RWPE2 (cell line): ENCODE measurements at regions not wholly inside any gene's neighbourhood (a gene's known extent, or its start where the extent isn't known, plus 50 kb on each side); places are given as distances from the start of the nearest gene placed in this dataset.

Experiments used
- ATAC-seq: fragments of 200-7000 bp; cut with Tn5 transposase; 3 replicates; pipeline ENCODE4 v1.9.1; 2021; ENCODE audit warnings: low read depth
- DNase-seq: peaks from one replicate; pipeline ENCODE4 v3.0.0-alpha.2; 2020; ENCODE audit warnings: low spot score
- H3K27ac ChIP-seq: fragments of 450-650 bp; 2 replicates; pipeline ENCODE4 v1.5.1; 2017; ENCODE audit warnings: mild to moderate bottlenecking; ENCODE audit not compliant: poor library complexity, severe bottlenecking
- H3K27me3 ChIP-seq: fragments of 250-450 bp; sonication (Bioruptor Pico); 2 replicates; pipeline ENCODE4 v1.5.1; 2021; ENCODE audit warnings: mild to moderate bottlenecking, moderate library complexity; ENCODE audit not compliant: insufficient read depth, poor library complexity, severe bottlenecking
- H3K36me3 ChIP-seq: fragments of 250-450 bp; sonication (Bioruptor Pico); 2 replicates; pipeline ENCODE4 v1.5.1; 2020; ENCODE audit warnings: low read depth, mild to moderate bottlenecking, moderate library complexity
- H3K4me1 ChIP-seq: fragments of 250-450 bp; sonication (Bioruptor Pico); 2 replicates; pipeline ENCODE4 v1.5.1; 2021; ENCODE audit warnings: mild to moderate bottlenecking, moderate library complexity; ENCODE audit not compliant: insufficient read depth, poor library complexity, severe bottlenecking
- H3K4me3 ChIP-seq: fragments of 250-450 bp; sonication (Bioruptor Pico); 2 replicates; pipeline ENCODE4 v1.5.1; 2021; ENCODE audit warnings: mild to moderate bottlenecking, moderate library complexity; ENCODE audit not compliant: severe bottlenecking
- H3K9me3 ChIP-seq: fragments of 250-450 bp; sonication (Bioruptor Pico); 2 replicates; pipeline ENCODE4 v1.5.1; 2021; ENCODE audit warnings: mild to moderate bottlenecking, moderate library complexity; ENCODE audit not compliant: severe bottlenecking
- TF ChIP-seq, protein P1 (sequence below): fragments of 450-650 bp; IDR thresholded peaks from one replicate; pipeline ENCODE4 v1.5.1; 2017; ENCODE audit warnings: mild to moderate bottlenecking, moderate library complexity; ENCODE audit not compliant: poor library complexity, severe bottlenecking

DNA sequence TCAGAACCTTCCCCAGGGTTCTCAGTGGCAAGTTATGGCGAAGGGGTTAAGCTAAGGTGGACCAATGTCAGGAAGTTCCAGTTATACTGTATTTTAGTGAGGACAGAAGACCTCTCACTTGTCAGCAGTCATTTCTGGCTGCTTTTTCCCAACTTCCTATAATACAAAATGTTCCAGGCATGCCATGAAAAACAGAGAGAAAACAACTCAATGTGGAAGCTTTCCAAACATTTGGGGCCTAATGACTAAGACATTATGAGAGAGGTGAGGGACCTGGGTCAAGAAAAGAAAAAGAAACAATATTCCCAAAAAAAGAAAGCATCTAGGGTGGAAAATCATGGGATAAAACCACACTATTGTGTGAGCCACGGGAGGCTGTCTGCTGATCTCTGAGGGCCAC is 99.9 kb upstream of the MAP3K4 start:
- Histone ChIP-seq H3K4me1 (no peaks in the 10 kb centered on the region), H3K27me3 (no peaks in the 10 kb centered on the region), H3K4me3 (no peak overlapping the region), H3K9me3 (no peaks in the 10 kb centered on the region), H3K36me3 (no peaks in the 10 kb centered on the region), H3K27ac (no peak overlapping the region)
- no peak for DNase-seq
- ATAC-seq = no peak
- TF ChIP-seq, protein P1, sequence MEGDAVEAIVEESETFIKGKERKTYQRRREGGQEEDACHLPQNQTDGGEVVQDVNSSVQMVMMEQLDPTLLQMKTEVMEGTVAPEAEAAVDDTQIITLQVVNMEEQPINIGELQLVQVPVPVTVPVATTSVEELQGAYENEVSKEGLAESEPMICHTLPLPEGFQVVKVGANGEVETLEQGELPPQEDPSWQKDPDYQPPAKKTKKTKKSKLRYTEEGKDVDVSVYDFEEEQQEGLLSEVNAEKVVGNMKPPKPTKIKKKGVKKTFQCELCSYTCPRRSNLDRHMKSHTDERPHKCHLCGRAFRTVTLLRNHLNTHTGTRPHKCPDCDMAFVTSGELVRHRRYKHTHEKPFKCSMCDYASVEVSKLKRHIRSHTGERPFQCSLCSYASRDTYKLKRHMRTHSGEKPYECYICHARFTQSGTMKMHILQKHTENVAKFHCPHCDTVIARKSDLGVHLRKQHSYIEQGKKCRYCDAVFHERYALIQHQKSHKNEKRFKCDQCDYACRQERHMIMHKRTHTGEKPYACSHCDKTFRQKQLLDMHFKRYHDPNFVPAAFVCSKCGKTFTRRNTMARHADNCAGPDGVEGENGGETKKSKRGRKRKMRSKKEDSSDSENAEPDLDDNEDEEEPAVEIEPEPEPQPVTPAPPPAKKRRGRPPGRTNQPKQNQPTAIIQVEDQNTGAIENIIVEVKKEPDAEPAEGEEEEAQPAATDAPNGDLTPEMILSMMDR = no peak

DNA sequence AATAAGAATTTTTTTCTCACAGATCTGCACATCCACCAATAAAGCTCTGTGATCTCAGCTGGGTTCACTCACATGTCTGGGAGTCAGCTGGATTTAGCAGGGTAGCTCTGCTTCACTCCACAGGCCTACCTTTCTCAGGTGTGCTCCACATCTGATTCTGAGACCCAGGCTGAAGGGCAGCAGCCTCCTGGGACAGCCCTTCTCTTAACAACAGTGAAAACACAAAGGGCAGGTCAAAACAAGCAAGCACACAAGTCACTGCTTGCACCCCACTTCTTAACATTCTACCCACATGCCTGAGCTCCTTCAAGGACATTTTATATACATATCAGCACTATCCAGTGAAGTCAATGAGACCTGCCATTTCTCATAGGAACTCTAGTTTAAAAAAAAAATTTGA is 96.0 kb upstream of the MAP3K4 start:
- TF ChIP-seq, protein P1 = no peak
- H3K36me3 ChIP-seq = no peaks in the 10 kb centered on the region
- no peak overlapping the region for H3K27ac ChIP-seq
- DNase-seq (no peak), ATAC-seq (peak; percentile 38; the same call in 1 of the 3 replicates)
- no peak overlapping the region for H3K4me3 ChIP-seq
- H3K4me1 ChIP-seq = no peaks in the 10 kb centered on the region
- no peaks in the 10 kb centered on the region for H3K27me3 ChIP-seq
- H3K9me3 ChIP-seq = no peaks in the 10 kb centered on the region

- ATAC-seq = no peak
Measured at GRCh38 chr6:160899671-160900430, 91.7 kb upstream of the MAP3K4 start.

GRCh38 chr6:160911949-160912348 is 79.6 kb upstream of the MAP3K4 start:
- TF ChIP-seq, protein P1 = no peak
- Histone ChIP-seq H3K4me3 (no peak overlapping the region), H3K9me3 (no peaks in the 10 kb centered on the region), H3K36me3 (no peaks in the 10 kb centered on the region), H3K27me3 (no peaks in the 10 kb centered on the region), H3K27ac (no peak overlapping the region), H3K4me1 (no peaks in the 10 kb centered on the region)
- no peak for DNase-seq
- ATAC-seq = no peak

More at GRCh38 chr6:160899671-160900430, 91.7 kb upstream of the MAP3K4 start:
- TF ChIP-seq, protein P1 = no peak
- H3K9me3 ChIP-seq = no peaks in the 10 kb centered on the region
- no peaks in the 10 kb centered on the region for H3K27me3 ChIP-seq
- no peak overlapping the region for H3K27ac ChIP-seq
- no peaks in the 10 kb centered on the region for H3K36me3 ChIP-seq
- no peak for DNase-seq
- no peak overlapping the region for H3K4me3 ChIP-seq
- no peaks in the 10 kb centered on the region for H3K4me1 ChIP-seq

DNA sequence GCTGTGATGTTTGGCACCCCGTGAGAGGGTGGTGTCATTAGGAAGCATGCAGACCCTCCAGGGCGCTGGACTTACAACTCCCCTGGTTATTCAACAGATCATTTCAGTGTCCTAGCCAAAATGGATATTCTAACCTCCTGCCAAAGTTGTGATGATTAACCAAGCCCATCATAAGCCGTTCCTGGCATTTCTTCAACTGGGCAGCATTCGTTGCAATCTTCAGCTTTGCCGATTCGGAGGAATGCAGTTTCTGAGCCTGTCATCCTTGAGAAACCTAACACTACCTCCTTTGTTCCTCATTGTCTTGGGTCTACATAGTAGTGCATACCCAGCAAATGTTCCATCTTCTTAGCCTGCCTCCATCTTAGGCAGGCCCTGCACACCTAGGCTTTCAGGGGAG is 79.2 kb upstream of the MAP3K4 start:
- no peak for DNase-seq
- no peak for ATAC-seq
- no peaks in the 10 kb centered on the region for H3K9me3 ChIP-seq
- H3K36me3 ChIP-seq = no peaks in the 10 kb centered on the region
- H3K4me3 ChIP-seq = no peak overlapping the region
- no peaks in the 10 kb centered on the region for H3K27me3 ChIP-seq
- H3K4me1 ChIP-seq = peaks cover 1% of the 10 kb centered on the region
- TF ChIP-seq, protein P1 = no peak
- no peak overlapping the region for H3K27ac ChIP-seq
